Mesothelial cell of epicardium (in vitro differentiated cells): ENCODE measurements at regions not wholly inside any gene's neighbourhood (a gene's known extent, or its start where the extent isn't known, plus 50 kb on each side); places are given as distances from the start of the nearest gene placed in this dataset.

Experiments
- DNase-seq, 2 experiments: peaks; one replicate each; pipeline ENCODE4 v3.0.0; 2021; ENCODE audit warnings: low spot score in 2 of 2; ENCODE audit not compliant: unreplicated experiment in 2 of 2
- H3K27ac Mint-ChIP-seq: 2 replicates; pipeline ENCODE4 v1.8.0; 2021; ENCODE audit warnings: mixed read lengths
- H3K27me3 Mint-ChIP-seq: 2 replicates; pipeline ENCODE4 v1.8.0; 2021; ENCODE audit warnings: low read depth, mixed read lengths
- H3K36me3 Mint-ChIP-seq: 2 replicates; pipeline ENCODE4 v1.8.0; 2021; ENCODE audit warnings: mixed read lengths
- H3K4me1 Mint-ChIP-seq: 2 replicates; pipeline ENCODE4 v1.8.0; 2021; ENCODE audit warnings: mixed read lengths
- H3K4me3 Mint-ChIP-seq: 2 replicates; pipeline ENCODE4 v1.8.0; 2021; ENCODE audit warnings: mild to moderate bottlenecking, moderate library complexity, mixed read lengths
- H3K9me3 Mint-ChIP-seq: 2 replicates; pipeline ENCODE4 v1.8.0; 2021; ENCODE audit warnings: mixed read lengths
- CTCF ChIP-seq: fragments of 200-600 bp; sonication (generic); IDR thresholded peaks from one replicate; pipeline ENCODE4 v1.5.0; 2021; ENCODE audit warnings: antibody characterized with exemption; ENCODE audit not compliant: unreplicated experiment

- Mint-ChIP-seq H3K27me3 (no peaks in the 10 kb centered on the region), H3K4me1 (peaks cover 30% of the 10 kb centered on the region), H3K27ac (no peak overlapping the region), H3K9me3 (no peaks in the 10 kb centered on the region), H3K36me3 (no peaks in the 10 kb centered on the region), H3K4me3 (no peak overlapping the region)
- no peak for DNase-seq
- TF ChIP-seq CTCF = no peak
These were observed 181.4 kb upstream of the DPT start for GRCh38 chr1:168910403-168910802.

GRCh38 chr1:168911370-168911769 is 182.4 kb upstream of the DPT start:
- no peaks in the 10 kb centered on the region for H3K36me3 Mint-ChIP-seq
- H3K27ac Mint-ChIP-seq = no peak overlapping the region
- DNase-seq = no peak
- H3K4me3 Mint-ChIP-seq = no peak overlapping the region
- H3K9me3 Mint-ChIP-seq = no peaks in the 10 kb centered on the region
- TF ChIP-seq CTCF = no peak
- H3K4me1 Mint-ChIP-seq = peaks cover 27% of the 10 kb centered on the region
- no peaks in the 10 kb centered on the region for H3K27me3 Mint-ChIP-seq

- no peaks in the 10 kb centered on the region for H3K9me3 Mint-ChIP-seq
- no peak for TF ChIP-seq CTCF
- no peaks in the 10 kb centered on the region for H3K27me3 Mint-ChIP-seq
- DNase-seq = no peak
- H3K4me1 Mint-ChIP-seq = peaks cover 14% of the 10 kb centered on the region
- no peaks in the 10 kb centered on the region for H3K36me3 Mint-ChIP-seq
- no peak overlapping the region for H3K4me3 Mint-ChIP-seq
- H3K27ac Mint-ChIP-seq = no peak overlapping the region
These were observed 184.9 kb upstream of the DPT start for GRCh38 chr1:168913711-168914463.

- TF ChIP-seq CTCF = no peak
- no peak for DNase-seq
- no peaks in the 10 kb centered on the region for H3K36me3 Mint-ChIP-seq
- H3K9me3 Mint-ChIP-seq = no peaks in the 10 kb centered on the region
- H3K27me3 Mint-ChIP-seq = no peaks in the 10 kb centered on the region
- H3K4me3 Mint-ChIP-seq = no peak overlapping the region
- H3K4me1 Mint-ChIP-seq = peaks cover 14% of the 10 kb centered on the region
- no peak overlapping the region for H3K27ac Mint-ChIP-seq
These were observed 188.3 kb upstream of the DPT start for GRCh38 chr1:168917309-168917708.

GRCh38 chr1:168917796-168918195 is 188.7 kb upstream of the ATP1B1 start:
- Mint-ChIP-seq H3K4me3 (no peak overlapping the region), H3K4me1 (peaks cover 14% of the 10 kb centered on the region), H3K27me3 (no peaks in the 10 kb centered on the region), H3K9me3 (no peaks in the 10 kb centered on the region), H3K36me3 (no peaks in the 10 kb centered on the region), H3K27ac (no peak overlapping the region)
- no peak for DNase-seq
- no peak for TF ChIP-seq CTCF
